ENCODE measurements at regions not wholly inside any gene's neighbourhood (a gene's known extent, or its start where the extent isn't known, plus 50 kb on each side); places are given as distances from the start of the nearest gene placed in this dataset.

DNA sequence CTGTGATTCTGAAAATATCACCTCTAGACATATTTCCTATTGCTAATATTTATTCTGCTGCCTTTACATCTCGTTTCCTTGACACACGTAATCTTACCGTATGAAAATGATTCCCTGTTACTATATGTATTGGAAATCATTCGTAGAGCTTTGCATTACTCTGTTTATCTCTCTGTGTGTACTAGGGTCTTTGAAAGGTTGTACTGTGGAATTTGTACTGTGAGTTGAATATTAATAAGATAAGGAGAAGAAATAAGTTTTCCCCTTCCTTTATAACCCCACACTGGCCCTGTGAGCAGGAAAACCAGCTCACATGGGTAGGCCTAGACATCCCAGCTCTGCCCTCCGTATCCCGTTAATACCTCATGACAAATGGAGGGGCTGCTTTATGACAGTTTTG is 354.9 kb downstream of the KLF5 start (continued):
- TF ChIP-seq, protein P1, sequence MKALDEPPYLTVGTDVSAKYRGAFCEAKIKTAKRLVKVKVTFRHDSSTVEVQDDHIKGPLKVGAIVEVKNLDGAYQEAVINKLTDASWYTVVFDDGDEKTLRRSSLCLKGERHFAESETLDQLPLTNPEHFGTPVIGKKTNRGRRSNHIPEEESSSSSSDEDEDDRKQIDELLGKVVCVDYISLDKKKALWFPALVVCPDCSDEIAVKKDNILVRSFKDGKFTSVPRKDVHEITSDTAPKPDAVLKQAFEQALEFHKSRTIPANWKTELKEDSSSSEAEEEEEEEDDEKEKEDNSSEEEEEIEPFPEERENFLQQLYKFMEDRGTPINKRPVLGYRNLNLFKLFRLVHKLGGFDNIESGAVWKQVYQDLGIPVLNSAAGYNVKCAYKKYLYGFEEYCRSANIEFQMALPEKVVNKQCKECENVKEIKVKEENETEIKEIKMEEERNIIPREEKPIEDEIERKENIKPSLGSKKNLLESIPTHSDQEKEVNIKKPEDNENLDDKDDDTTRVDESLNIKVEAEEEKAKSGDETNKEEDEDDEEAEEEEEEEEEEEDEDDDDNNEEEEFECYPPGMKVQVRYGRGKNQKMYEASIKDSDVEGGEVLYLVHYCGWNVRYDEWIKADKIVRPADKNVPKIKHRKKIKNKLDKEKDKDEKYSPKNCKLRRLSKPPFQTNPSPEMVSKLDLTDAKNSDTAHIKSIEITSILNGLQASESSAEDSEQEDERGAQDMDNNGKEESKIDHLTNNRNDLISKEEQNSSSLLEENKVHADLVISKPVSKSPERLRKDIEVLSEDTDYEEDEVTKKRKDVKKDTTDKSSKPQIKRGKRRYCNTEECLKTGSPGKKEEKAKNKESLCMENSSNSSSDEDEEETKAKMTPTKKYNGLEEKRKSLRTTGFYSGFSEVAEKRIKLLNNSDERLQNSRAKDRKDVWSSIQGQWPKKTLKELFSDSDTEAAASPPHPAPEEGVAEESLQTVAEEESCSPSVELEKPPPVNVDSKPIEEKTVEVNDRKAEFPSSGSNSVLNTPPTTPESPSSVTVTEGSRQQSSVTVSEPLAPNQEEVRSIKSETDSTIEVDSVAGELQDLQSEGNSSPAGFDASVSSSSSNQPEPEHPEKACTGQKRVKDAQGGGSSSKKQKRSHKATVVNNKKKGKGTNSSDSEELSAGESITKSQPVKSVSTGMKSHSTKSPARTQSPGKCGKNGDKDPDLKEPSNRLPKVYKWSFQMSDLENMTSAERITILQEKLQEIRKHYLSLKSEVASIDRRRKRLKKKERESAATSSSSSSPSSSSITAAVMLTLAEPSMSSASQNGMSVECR (CRISPR knock-in tag; IDR thresholded peaks at IDR 0.05; ENCODE audit: borderline replicate concordance) = no peak
- TF ChIP-seq FOXP4 (CRISPR knock-in tag; IDR thresholded peaks at IDR 0.05) (no peak), ZBTB21 (CRISPR knock-in tag; IDR thresholded peaks at IDR 0.05; ENCODE audit: borderline replicate concordance) (no peak), EMX1 (CRISPR knock-in tag; IDR thresholded peaks at IDR 0.05) (no peak), CDX4 (CRISPR knock-in tag; IDR thresholded peaks at IDR 0.05; ENCODE audit: borderline replicate concordance) (no peak), ATF6 (CRISPR knock-in tag; IDR thresholded peaks at IDR 0.05) (no peak)
- TF ChIP-seq, protein P2, sequence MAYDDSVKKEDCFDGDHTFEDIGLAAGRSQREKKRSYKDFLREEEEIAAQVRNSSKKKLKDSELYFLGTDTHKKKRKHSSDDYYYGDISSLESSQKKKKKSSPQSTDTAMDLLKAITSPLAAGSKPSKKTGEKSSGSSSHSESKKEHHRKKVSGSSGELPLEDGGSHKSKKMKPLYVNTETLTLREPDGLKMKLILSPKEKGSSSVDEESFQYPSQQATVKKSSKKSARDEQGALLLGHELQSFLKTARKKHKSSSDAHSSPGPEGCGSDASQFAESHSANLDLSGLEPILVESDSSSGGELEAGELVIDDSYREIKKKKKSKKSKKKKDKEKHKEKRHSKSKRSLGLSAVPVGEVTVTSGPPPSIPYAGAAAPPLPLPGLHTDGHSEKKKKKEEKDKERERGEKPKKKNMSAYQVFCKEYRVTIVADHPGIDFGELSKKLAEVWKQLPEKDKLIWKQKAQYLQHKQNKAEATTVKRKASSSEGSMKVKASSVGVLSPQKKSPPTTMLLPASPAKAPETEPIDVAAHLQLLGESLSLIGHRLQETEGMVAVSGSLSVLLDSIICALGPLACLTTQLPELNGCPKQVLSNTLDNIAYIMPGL (CRISPR knock-in tag; IDR thresholded peaks at IDR 0.05) = no peak

- DNase-seq (ENCODE audit: low spot score) = no peak
Measured at GRCh38 chr13:73412933-73413332, 354.1 kb downstream of the KLF5 start.

GRCh38 chr13:73411067-73411809 is 352.4 kb downstream of the KLF5 start:
- Mint-ChIP-seq H3K27ac (no peak overlapping the region), H3K36me3 (no peaks in the 10 kb centered on the region), H3K27me3 (ENCODE audit: low read depth) (no peaks in the 10 kb centered on the region), H3K4me3 (no peak overlapping the region), H3K9me3 (peaks cover 13% of the 10 kb centered on the region), H3K4me1 (peaks cover 7% of the 10 kb centered on the region)
- POLR2A ChIA-PET = no interaction called here
- CTCF ChIA-PET = no interaction called here
- ATAC-seq (no peak), DNase-seq (ENCODE audit: low spot score) (no peak)
- TF ChIP-seq EMX1 (CRISPR knock-in tag; IDR thresholded peaks at IDR 0.05) = no peak
- TF ChIP-seq, protein P3, sequence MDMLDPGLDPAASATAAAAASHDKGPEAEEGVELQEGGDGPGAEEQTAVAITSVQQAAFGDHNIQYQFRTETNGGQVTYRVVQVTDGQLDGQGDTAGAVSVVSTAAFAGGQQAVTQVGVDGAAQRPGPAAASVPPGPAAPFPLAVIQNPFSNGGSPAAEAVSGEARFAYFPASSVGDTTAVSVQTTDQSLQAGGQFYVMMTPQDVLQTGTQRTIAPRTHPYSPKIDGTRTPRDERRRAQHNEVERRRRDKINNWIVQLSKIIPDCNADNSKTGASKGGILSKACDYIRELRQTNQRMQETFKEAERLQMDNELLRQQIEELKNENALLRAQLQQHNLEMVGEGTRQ (CRISPR knock-in tag; IDR thresholded peaks at IDR 0.05) = no peak
- TF ChIP-seq, protein P4, sequence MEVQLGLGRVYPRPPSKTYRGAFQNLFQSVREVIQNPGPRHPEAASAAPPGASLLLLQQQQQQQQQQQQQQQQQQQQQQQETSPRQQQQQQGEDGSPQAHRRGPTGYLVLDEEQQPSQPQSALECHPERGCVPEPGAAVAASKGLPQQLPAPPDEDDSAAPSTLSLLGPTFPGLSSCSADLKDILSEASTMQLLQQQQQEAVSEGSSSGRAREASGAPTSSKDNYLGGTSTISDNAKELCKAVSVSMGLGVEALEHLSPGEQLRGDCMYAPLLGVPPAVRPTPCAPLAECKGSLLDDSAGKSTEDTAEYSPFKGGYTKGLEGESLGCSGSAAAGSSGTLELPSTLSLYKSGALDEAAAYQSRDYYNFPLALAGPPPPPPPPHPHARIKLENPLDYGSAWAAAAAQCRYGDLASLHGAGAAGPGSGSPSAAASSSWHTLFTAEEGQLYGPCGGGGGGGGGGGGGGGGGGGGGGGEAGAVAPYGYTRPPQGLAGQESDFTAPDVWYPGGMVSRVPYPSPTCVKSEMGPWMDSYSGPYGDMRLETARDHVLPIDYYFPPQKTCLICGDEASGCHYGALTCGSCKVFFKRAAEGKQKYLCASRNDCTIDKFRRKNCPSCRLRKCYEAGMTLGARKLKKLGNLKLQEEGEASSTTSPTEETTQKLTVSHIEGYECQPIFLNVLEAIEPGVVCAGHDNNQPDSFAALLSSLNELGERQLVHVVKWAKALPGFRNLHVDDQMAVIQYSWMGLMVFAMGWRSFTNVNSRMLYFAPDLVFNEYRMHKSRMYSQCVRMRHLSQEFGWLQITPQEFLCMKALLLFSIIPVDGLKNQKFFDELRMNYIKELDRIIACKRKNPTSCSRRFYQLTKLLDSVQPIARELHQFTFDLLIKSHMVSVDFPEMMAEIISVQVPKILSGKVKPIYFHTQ (CRISPR knock-in tag; IDR thresholded peaks at IDR 0.05) = no peak
- no peak for TF ChIP-seq USF1 (CRISPR knock-in tag; IDR thresholded peaks at IDR 0.05)

More at GRCh38 chr13:73412933-73413332, 354.1 kb downstream of the KLF5 start:
- TF ChIP-seq CREM (CRISPR knock-in tag; IDR thresholded peaks at IDR 0.05) (no peak), CREB1 (CRISPR knock-in tag; IDR thresholded peaks at IDR 0.05) (no peak)
- TF ChIP-seq, protein P5, sequence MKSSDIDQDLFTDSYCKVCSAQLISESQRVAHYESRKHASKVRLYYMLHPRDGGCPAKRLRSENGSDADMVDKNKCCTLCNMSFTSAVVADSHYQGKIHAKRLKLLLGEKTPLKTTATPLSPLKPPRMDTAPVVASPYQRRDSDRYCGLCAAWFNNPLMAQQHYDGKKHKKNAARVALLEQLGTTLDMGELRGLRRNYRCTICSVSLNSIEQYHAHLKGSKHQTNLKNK (CRISPR knock-in tag; IDR thresholded peaks at IDR 0.05) = no peak
- ATAC-seq = no peak
- POLR2A ChIA-PET = no interaction called here
- Mint-ChIP-seq H3K9me3 (peaks cover 13% of the 10 kb centered on the region), H3K27ac (no peak overlapping the region), H3K4me3 (no peak overlapping the region), H3K36me3 (no peaks in the 10 kb centered on the region), H3K27me3 (ENCODE audit: low read depth) (no peaks in the 10 kb centered on the region), H3K4me1 (peaks cover 7% of the 10 kb centered on the region)
- CTCF ChIA-PET = no interaction called here

Data from WTC11 (cell line).